ENCODE measurements at regions not wholly inside any gene's neighbourhood (a gene's known extent, or its start where the extent isn't known, plus 50 kb on each side); places are given as distances from the start of the nearest gene placed in this dataset.

- H3K9me3 ChIP-seq (ENCODE audit: insufficient read depth, low read depth, low read length) = no peaks in the 10 kb centered on the region
- no peak overlapping the region for H3K9ac ChIP-seq (ENCODE audit: low read depth, low read length)
- peak overlapping the region; percentile 65 for H3K4me3 ChIP-seq (ENCODE audit: low read length)
- peaks cover 70% of the 10 kb centered on the region for H3K27me3 ChIP-seq (ENCODE audit: insufficient read depth, low read length)
- WGBS = 6% methylated on average over 27 of the region's 27 CpGs
- no peaks in the 10 kb centered on the region; the same call in 1 of the 2 replicates for H3K4me1 ChIP-seq (ENCODE audit: insufficient read depth, low read length)
- no peaks in the 10 kb centered on the region for H3K36me3 ChIP-seq (ENCODE audit: insufficient read depth, low read length)
- no peak overlapping the region for H3K27ac ChIP-seq (ENCODE audit: low read depth, low read length)
These were observed 206.5 kb upstream of the ZNF184 start for GRCh38 chr6:27679308-27679963.

GRCh38 chr6:27678469-27678868 lies 205.6 kb upstream of the ZNF184 start:
- Histone ChIP-seq H3K4me3 (ENCODE audit: low read length) (no peak overlapping the region), H3K27me3 (ENCODE audit: insufficient read depth, low read length) (peaks cover 80% of the 10 kb centered on the region), H3K36me3 (ENCODE audit: insufficient read depth, low read length) (no peaks in the 10 kb centered on the region), H3K27ac (ENCODE audit: low read depth, low read length) (no peak overlapping the region), H3K9ac (ENCODE audit: low read depth, low read length) (no peak overlapping the region), H3K9me3 (ENCODE audit: insufficient read depth, low read depth, low read length) (no peaks in the 10 kb centered on the region), H3K4me1 (ENCODE audit: insufficient read depth, low read length) (no peaks in the 10 kb centered on the region; the same call in 1 of the 2 replicates)
- WGBS = 88% methylated on average over 5 of the region's 5 CpGs

- WGBS = 79% methylated on average over 9 of the region's 9 CpGs
- Histone ChIP-seq H3K9me3 (ENCODE audit: insufficient read depth, low read depth, low read length) (no peaks in the 10 kb centered on the region), H3K4me3 (ENCODE audit: low read length) (no peak overlapping the region)
These were observed 202.0 kb upstream of the ZNF184 start for GRCh38 chr6:27674882-27675281.

GRCh38 chr6:27672113-27672799 lies 199.4 kb upstream of the ZNF184 start:
- H3K27me3 ChIP-seq (ENCODE audit: insufficient read depth, low read length) = peaks cover 89% of the 10 kb centered on the region
- no peaks in the 10 kb centered on the region for H3K9me3 ChIP-seq (ENCODE audit: insufficient read depth, low read depth, low read length)
- whole genome bisulfite sequencing = 3% methylated on average over 27 of the region's 28 CpGs
- H3K27ac ChIP-seq (ENCODE audit: low read depth, low read length) = no peak overlapping the region
- H3K4me3 ChIP-seq (ENCODE audit: low read length) = peak overlapping the region; percentile 74
- H3K36me3 ChIP-seq (ENCODE audit: insufficient read depth, low read length) = no peaks in the 10 kb centered on the region
- peaks cover 10% of the 10 kb centered on the region; the same call in 1 of the 2 replicates for H3K4me1 ChIP-seq (ENCODE audit: insufficient read depth, low read length)
- H3K9ac ChIP-seq (ENCODE audit: low read depth, low read length) = no peak overlapping the region

More at GRCh38 chr6:27674882-27675281, 202.0 kb upstream of the ZNF184 start:
- Histone ChIP-seq H3K27me3 (ENCODE audit: insufficient read depth, low read length) (peaks cover 91% of the 10 kb centered on the region), H3K36me3 (ENCODE audit: insufficient read depth, low read length) (no peaks in the 10 kb centered on the region), H3K27ac (ENCODE audit: low read depth, low read length) (no peak overlapping the region), H3K9ac (ENCODE audit: low read depth, low read length) (no peak overlapping the region), H3K4me1 (ENCODE audit: insufficient read depth, low read length) (peaks cover 6% of the 10 kb centered on the region; the same call in 1 of the 2 replicates)

- Histone ChIP-seq H3K27me3 (ENCODE audit: insufficient read depth, low read length) (peaks cover 89% of the 10 kb centered on the region), H3K9ac (ENCODE audit: low read depth, low read length) (no peak overlapping the region), H3K9me3 (ENCODE audit: insufficient read depth, low read depth, low read length) (no peaks in the 10 kb centered on the region), H3K36me3 (ENCODE audit: insufficient read depth, low read length) (no peaks in the 10 kb centered on the region), H3K4me1 (ENCODE audit: insufficient read depth, low read length) (peaks cover 10% of the 10 kb centered on the region; the same call in 1 of the 2 replicates), H3K4me3 (ENCODE audit: low read length) (peak overlapping the region; percentile 74), H3K27ac (ENCODE audit: low read depth, low read length) (no peak overlapping the region)
- 20% methylated on average over 18 of the region's 18 CpGs for WGBS
These were observed 196.9 kb upstream of the ZNF184 start for GRCh38 chr6:27669624-27670301.

- H3K4me3 ChIP-seq (ENCODE audit: low read length) = peak overlapping the region; percentile 74
- 20% methylated on average over 11 of the region's 11 CpGs for WGBS
These were observed 196.4 kb upstream of the ZNF184 start for GRCh38 chr6:27669295-27669623.

GRCh38 chr6:27668442-27669294 lies 195.8 kb upstream of the ZNF184 start:
- H3K4me3 ChIP-seq (ENCODE audit: low read length) = peak overlapping the region; percentile 74
- no peak overlapping the region for H3K9ac ChIP-seq (ENCODE audit: low read depth, low read length)
- no peaks in the 10 kb centered on the region for H3K9me3 ChIP-seq (ENCODE audit: insufficient read depth, low read depth, low read length)
- no peaks in the 10 kb centered on the region for H3K36me3 ChIP-seq (ENCODE audit: insufficient read depth, low read length)
- no peak overlapping the region for H3K27ac ChIP-seq (ENCODE audit: low read depth, low read length)
- 8% methylated on average over 35 of the region's 36 CpGs for WGBS
- H3K27me3 ChIP-seq (ENCODE audit: insufficient read depth, low read length) = peaks cover 78% of the 10 kb centered on the region
- peaks cover 10% of the 10 kb centered on the region; the same call in 1 of the 2 replicates for H3K4me1 ChIP-seq (ENCODE audit: insufficient read depth, low read length)

More at GRCh38 chr6:27669295-27669623, 196.4 kb upstream of the ZNF184 start:
- Histone ChIP-seq H3K27me3 (ENCODE audit: insufficient read depth, low read length) (peaks cover 84% of the 10 kb centered on the region), H3K36me3 (ENCODE audit: insufficient read depth, low read length) (no peaks in the 10 kb centered on the region), H3K27ac (ENCODE audit: low read depth, low read length) (no peak overlapping the region), H3K4me1 (ENCODE audit: insufficient read depth, low read length) (peaks cover 10% of the 10 kb centered on the region; the same call in 1 of the 2 replicates), H3K9me3 (ENCODE audit: insufficient read depth, low read depth, low read length) (no peaks in the 10 kb centered on the region), H3K9ac (ENCODE audit: low read depth, low read length) (no peak overlapping the region)

- 1% methylated on average over 22 of the region's 22 CpGs for WGBS
- H3K4me3 ChIP-seq (ENCODE audit: low read length) = peak overlapping the region; percentile 74
- H3K9ac ChIP-seq (ENCODE audit: low read depth, low read length) = no peak overlapping the region
These were observed 194.9 kb upstream of the ZNF184 start for GRCh38 chr6:27667657-27668441.

GRCh38 chr6:27667016-27667656 lies 194.2 kb upstream of the ZNF184 start:
- Histone ChIP-seq H3K27me3 (ENCODE audit: insufficient read depth, low read length) (peaks cover 63% of the 10 kb centered on the region), H3K36me3 (ENCODE audit: insufficient read depth, low read length) (no peaks in the 10 kb centered on the region), H3K9me3 (ENCODE audit: insufficient read depth, low read depth, low read length) (no peaks in the 10 kb centered on the region), H3K4me1 (ENCODE audit: insufficient read depth, low read length) (peaks cover 10% of the 10 kb centered on the region; the same call in 1 of the 2 replicates), H3K27ac (ENCODE audit: low read depth, low read length) (no peak overlapping the region), H3K4me3 (ENCODE audit: low read length) (peak overlapping the region; percentile 74), H3K9ac (ENCODE audit: low read depth, low read length) (no peak overlapping the region)
- 6% methylated on average over 13 of the region's 14 CpGs for WGBS

More at GRCh38 chr6:27667657-27668441, 194.9 kb upstream of the ZNF184 start:
- no peaks in the 10 kb centered on the region for H3K9me3 ChIP-seq (ENCODE audit: insufficient read depth, low read depth, low read length)
- no peak overlapping the region for H3K27ac ChIP-seq (ENCODE audit: low read depth, low read length)
- H3K4me1 ChIP-seq (ENCODE audit: insufficient read depth, low read length) = peaks cover 10% of the 10 kb centered on the region; the same call in 1 of the 2 replicates
- peaks cover 70% of the 10 kb centered on the region for H3K27me3 ChIP-seq (ENCODE audit: insufficient read depth, low read length)
- no peaks in the 10 kb centered on the region for H3K36me3 ChIP-seq (ENCODE audit: insufficient read depth, low read length)

GRCh38 chr6:27662769-27663168 lies 189.9 kb upstream of the ZNF184 start:
- no peak overlapping the region for H3K4me3 ChIP-seq (ENCODE audit: low read length)
- H3K9ac ChIP-seq (ENCODE audit: low read depth, low read length) = no peak overlapping the region
- H3K4me1 ChIP-seq (ENCODE audit: insufficient read depth, low read length) = no peaks in the 10 kb centered on the region
- H3K9me3 ChIP-seq (ENCODE audit: insufficient read depth, low read depth, low read length) = no peaks in the 10 kb centered on the region
- H3K36me3 ChIP-seq (ENCODE audit: insufficient read depth, low read length) = no peaks in the 10 kb centered on the region
- no peak overlapping the region for H3K27ac ChIP-seq (ENCODE audit: low read depth, low read length)
- WGBS = 38% methylated on average over 1 of the region's 1 CpG
- peaks cover 22% of the 10 kb centered on the region for H3K27me3 ChIP-seq (ENCODE audit: insufficient read depth, low read length)

All from HUES64 (cell line).